ENCODE measurements at regions not wholly inside any gene's neighbourhood (a gene's known extent, or its start where the extent isn't known, plus 50 kb on each side); places are given as distances from the start of the nearest gene placed in this dataset.
"Not testable (repeated sequence)": the region's sequence is repeated elsewhere in the genome, so short reads cannot be mapped to it uniquely, and the experiment has no call there.

- Histone ChIP-seq H3K9me3 (ENCODE audit: control insufficient read depth, low read length) (no peaks in the 10 kb centered on the region), H3K4me3 (ENCODE audit: insufficient read depth, low read depth, low read length, poor library complexity, severe bottlenecking) (no peak overlapping the region), H3K27ac (ENCODE audit: insufficient read depth, low read length, poor library complexity, severe bottlenecking) (no peak overlapping the region), H3K27me3 (replicated peaks; ENCODE audit: control insufficient read depth, insufficient read depth, low read length, poor library complexity, severe bottlenecking) (no peaks in the 10 kb centered on the region), H3K4me1 (ENCODE audit: control insufficient read depth, insufficient read depth, low read length, poor library complexity, severe bottlenecking) (no peaks in the 10 kb centered on the region), H3K36me3 (ENCODE audit: control insufficient read depth, insufficient read depth, low read length) (no peaks in the 10 kb centered on the region)
- DNase-seq, result no peak
Measured at GRCh38 chr3:112699436-112699978, 58.6 kb upstream of the CCDC80 start.

GRCh38 chr3:112698442-112698841 lies 57.5 kb upstream of the CCDC80 start:
- not testable (repeated sequence) for DNase-seq; H3K4me1 ChIP-seq (ENCODE audit: control insufficient read depth, insufficient read depth, low read length, poor library complexity, severe bottlenecking); H3K27me3 ChIP-seq (replicated peaks; ENCODE audit: control insufficient read depth, insufficient read depth, low read length, poor library complexity, severe bottlenecking)

GRCh38 chr3:112696244-112696643 lies 55.3 kb upstream of the CCDC80 start:
- not testable (repeated sequence) for H3K36me3 ChIP-seq (ENCODE audit: control insufficient read depth, insufficient read depth, low read length); H3K4me3 ChIP-seq (ENCODE audit: insufficient read depth, low read depth, low read length, poor library complexity, severe bottlenecking); DNase-seq; H3K9me3 ChIP-seq (ENCODE audit: control insufficient read depth, low read length); H3K27ac ChIP-seq (ENCODE audit: insufficient read depth, low read length, poor library complexity, severe bottlenecking); H3K4me1 ChIP-seq (ENCODE audit: control insufficient read depth, insufficient read depth, low read length, poor library complexity, severe bottlenecking); H3K27me3 ChIP-seq (replicated peaks; ENCODE audit: control insufficient read depth, insufficient read depth, low read length, poor library complexity, severe bottlenecking)

More at GRCh38 chr3:112698442-112698841, 57.5 kb upstream of the CCDC80 start:
- not testable (repeated sequence) for H3K9me3 ChIP-seq (ENCODE audit: control insufficient read depth, low read length); H3K4me3 ChIP-seq (ENCODE audit: insufficient read depth, low read depth, low read length, poor library complexity, severe bottlenecking); H3K27ac ChIP-seq (ENCODE audit: insufficient read depth, low read length, poor library complexity, severe bottlenecking); H3K36me3 ChIP-seq (ENCODE audit: control insufficient read depth, insufficient read depth, low read length)

- DNase-seq; H3K4me1 ChIP-seq (ENCODE audit: control insufficient read depth, insufficient read depth, low read length, poor library complexity, severe bottlenecking); H3K27ac ChIP-seq (ENCODE audit: insufficient read depth, low read length, poor library complexity, severe bottlenecking): not testable (repeated sequence)
Measured at GRCh38 chr3:112695377-112696108, 54.6 kb upstream of the CCDC80 start.

GRCh38 chr3:112694906-112695305 lies 54.0 kb upstream of the CCDC80 start:
- not testable (repeated sequence) for H3K27ac ChIP-seq (ENCODE audit: insufficient read depth, low read length, poor library complexity, severe bottlenecking); H3K4me3 ChIP-seq (ENCODE audit: insufficient read depth, low read depth, low read length, poor library complexity, severe bottlenecking); DNase-seq; H3K4me1 ChIP-seq (ENCODE audit: control insufficient read depth, insufficient read depth, low read length, poor library complexity, severe bottlenecking); H3K27me3 ChIP-seq (replicated peaks; ENCODE audit: control insufficient read depth, insufficient read depth, low read length, poor library complexity, severe bottlenecking); H3K36me3 ChIP-seq (ENCODE audit: control insufficient read depth, insufficient read depth, low read length); H3K9me3 ChIP-seq (ENCODE audit: control insufficient read depth, low read length)

More at GRCh38 chr3:112695377-112696108, 54.6 kb upstream of the CCDC80 start:
- H3K4me3 ChIP-seq (ENCODE audit: insufficient read depth, low read depth, low read length, poor library complexity, severe bottlenecking); H3K36me3 ChIP-seq (ENCODE audit: control insufficient read depth, insufficient read depth, low read length); H3K27me3 ChIP-seq (replicated peaks; ENCODE audit: control insufficient read depth, insufficient read depth, low read length, poor library complexity, severe bottlenecking); H3K9me3 ChIP-seq (ENCODE audit: control insufficient read depth, low read length): not testable (repeated sequence)

GRCh38 chr3:112693186-112693585 lies 52.2 kb upstream of the CCDC80 start:
- H3K9me3 ChIP-seq (ENCODE audit: control insufficient read depth, low read length), result no peaks in the 10 kb centered on the region
- H3K27ac ChIP-seq (ENCODE audit: insufficient read depth, low read length, poor library complexity, severe bottlenecking), result no peak overlapping the region
- H3K36me3 ChIP-seq (ENCODE audit: control insufficient read depth, insufficient read depth, low read length), result no peaks in the 10 kb centered on the region
- no peaks in the 10 kb centered on the region for H3K4me1 ChIP-seq (ENCODE audit: control insufficient read depth, insufficient read depth, low read length, poor library complexity, severe bottlenecking)
- H3K27me3 ChIP-seq (replicated peaks; ENCODE audit: control insufficient read depth, insufficient read depth, low read length, poor library complexity, severe bottlenecking), result no peaks in the 10 kb centered on the region
- no peak overlapping the region for H3K4me3 ChIP-seq (ENCODE audit: insufficient read depth, low read depth, low read length, poor library complexity, severe bottlenecking)
- DNase-seq, result no peak

Data from effector memory CD4-positive, alpha-beta T cell (primary cell).